A549 (cell line): ENCODE measurements at regions not wholly inside any gene's neighbourhood (a gene's known extent, or its start where the extent isn't known, plus 50 kb on each side); places are given as distances from the start of the nearest gene placed in this dataset.

Experiments
- MAX ChIP-seq: IDR thresholded peaks from 2 replicates; pipeline ENCODE4 v1.6.1; 2012
- POLR2A ChIP-seq: IDR thresholded peaks from 2 replicates; pipeline ENCODE4 v1.6.1; 2012; ENCODE audit warnings: mild to moderate bottlenecking, low read length
- RAD21 ChIP-seq, 2 experiments: fragments of >200 bp in 1 of 2; sonication (Bioruptor Twin) in 1 of 2; formaldehyde crosslinking in 1 of 2; IDR thresholded peaks in 1 of 2; conservative IDR thresholded peaks in 1 of 2; 2 replicates in 1 of 2; 3 replicates in 1 of 2; pipeline ENCODE4 v1.6.1; 2012 to 2018; ENCODE audit warnings: inconsistent platforms in 1 of 2

GRCh38 chr12:91620992-91621391 lies 438.4 kb upstream of the DCN start:
- no peak for TF ChIP-seq POLR2A
- no peak for TF ChIP-seq MAX
- no peak for TF ChIP-seq RAD21 (conservative IDR thresholded peaks at IDR 0.05 in 1 of 2, IDR thresholded peaks at IDR 0.05 in 1 of 2)
